H1 (cell line): ENCODE measurements at regions not wholly inside any gene's neighbourhood (a gene's known extent, or its start where the extent isn't known, plus 50 kb on each side); places are given as distances from the start of the nearest gene placed in this dataset.

ENCODE experiments used
- CHD1 ChIP-seq: IDR thresholded peaks from 2 replicates; pipeline ENCODE4 v1.6.1; 2012; ENCODE audit warnings: low read depth, low read length, improper control_type of control experiment
- EP300 ChIP-seq, 2 experiments: IDR thresholded peaks; 1 replicate in 1 of 2; 2 replicates in 1 of 2; pipeline ENCODE4 v1.6.1; 2011 to 2012; ENCODE audit warnings: low read depth in 2 of 2, low read length in 2 of 2, mild to moderate bottlenecking in 2 of 2, borderline replicate concordance in 1 of 2, inconsistent platforms in 1 of 2, moderate library complexity in 1 of 2
- GTF2F1 ChIP-seq: IDR thresholded peaks from 2 replicates; pipeline ENCODE4 v1.6.1; 2012; ENCODE audit warnings: low read depth, low read length, improper control_type of control experiment, borderline replicate concordance
- KDM1A ChIP-seq: fragments of 200-600, 300-600 bp; sonication (generic); IDR thresholded peaks from 2 replicates; pipeline ENCODE4 v1.7.1; 2016; ENCODE audit warnings: mild to moderate bottlenecking, low read length, borderline replicate concordance
- POLR2A ChIP-seq, 2 experiments: IDR thresholded peaks; 1 replicate in 1 of 2; 2 replicates in 1 of 2; pipeline ENCODE4 v1.6.1; 2011; ENCODE audit warnings: low read depth in 2 of 2, low read length in 2 of 2, mild to moderate bottlenecking in 2 of 2; ENCODE audit errors: control extremely low read depth in 1 of 2
- RFX5 ChIP-seq: IDR thresholded peaks from 2 replicates; pipeline ENCODE4 v1.6.1; 2011; ENCODE audit warnings: low read depth, low read length, improper control_type of control experiment, borderline replicate concordance
- SP2 ChIP-seq: IDR thresholded peaks from 2 replicates; pipeline ENCODE4 v1.6.1; 2012; ENCODE audit warnings: mild to moderate bottlenecking, low read length, inconsistent platforms
- TF ChIP-seq, protein P1 (sequence below), 3 experiments: IDR thresholded peaks; 1 replicate in 2 of 3; 2 replicates in 1 of 3; pipeline versions ENCODE4 v1.5.1 to v1.6.1; 2011; ENCODE audit warnings: low read length in 3 of 3, mild to moderate bottlenecking in 3 of 3, inconsistent platforms in 2 of 3, low read depth in 1 of 3, moderate library complexity in 1 of 3; ENCODE audit not compliant: insufficient read depth in 1 of 3; ENCODE audit errors: control extremely low read depth in 1 of 3

- TF ChIP-seq CHD1 = no peak
- TF ChIP-seq, protein P1, sequence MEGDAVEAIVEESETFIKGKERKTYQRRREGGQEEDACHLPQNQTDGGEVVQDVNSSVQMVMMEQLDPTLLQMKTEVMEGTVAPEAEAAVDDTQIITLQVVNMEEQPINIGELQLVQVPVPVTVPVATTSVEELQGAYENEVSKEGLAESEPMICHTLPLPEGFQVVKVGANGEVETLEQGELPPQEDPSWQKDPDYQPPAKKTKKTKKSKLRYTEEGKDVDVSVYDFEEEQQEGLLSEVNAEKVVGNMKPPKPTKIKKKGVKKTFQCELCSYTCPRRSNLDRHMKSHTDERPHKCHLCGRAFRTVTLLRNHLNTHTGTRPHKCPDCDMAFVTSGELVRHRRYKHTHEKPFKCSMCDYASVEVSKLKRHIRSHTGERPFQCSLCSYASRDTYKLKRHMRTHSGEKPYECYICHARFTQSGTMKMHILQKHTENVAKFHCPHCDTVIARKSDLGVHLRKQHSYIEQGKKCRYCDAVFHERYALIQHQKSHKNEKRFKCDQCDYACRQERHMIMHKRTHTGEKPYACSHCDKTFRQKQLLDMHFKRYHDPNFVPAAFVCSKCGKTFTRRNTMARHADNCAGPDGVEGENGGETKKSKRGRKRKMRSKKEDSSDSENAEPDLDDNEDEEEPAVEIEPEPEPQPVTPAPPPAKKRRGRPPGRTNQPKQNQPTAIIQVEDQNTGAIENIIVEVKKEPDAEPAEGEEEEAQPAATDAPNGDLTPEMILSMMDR (IDR thresholded peaks at IDR 0.05; ENCODE audit: control extremely low read depth in 1 of 3, insufficient read depth in 1 of 3, low read depth in 1 of 3, low read length in 3 of 3) = no peak
- TF ChIP-seq POLR2A (IDR thresholded peaks at IDR 0.05; ENCODE audit: control extremely low read depth in 1 of 2, low read depth in 2 of 2, low read length in 2 of 2) = no peak
- TF ChIP-seq SP2 = no peak
- TF ChIP-seq EP300 (IDR thresholded peaks at IDR 0.05; ENCODE audit: borderline replicate concordance in 1 of 2, low read depth in 2 of 2, low read length in 2 of 2) = no peak
- no peak for TF ChIP-seq KDM1A
- no peak for TF ChIP-seq GTF2F1
- TF ChIP-seq RFX5 = no peak
These were observed 58.1 kb upstream of the ERG start for GRCh38 chr21:38556390-38556789.
